ENCODE measurements at regions not wholly inside any gene's neighbourhood (a gene's known extent, or its start where the extent isn't known, plus 50 kb on each side); places are given as distances from the start of the nearest gene placed in this dataset.

- no peaks in the 10 kb centered on the region for H3K36me3 ChIP-seq (ENCODE audit: insufficient read depth, low read length)
- no peak overlapping the region for H2AFZ ChIP-seq (ENCODE audit: low read length)
- no peaks in the 10 kb centered on the region for H3K9me2 ChIP-seq (ENCODE audit: insufficient read depth, low read length)
- no peak overlapping the region for H3K27ac ChIP-seq (ENCODE audit: low read depth, low read length, poor library complexity, severe bottlenecking)
- H4K20me1 ChIP-seq (ENCODE audit: insufficient read depth, low read length): no peaks in the 10 kb centered on the region
- CTCF ChIA-PET (ENCODE audit: unreplicated experiment): no interaction called here
- no peak overlapping the region for H3K4me2 ChIP-seq (ENCODE audit: low read length)
- BruUV-seq (replicated peaks): no TSS peak
- no peaks in the 10 kb centered on the region for H3K4me1 ChIP-seq (ENCODE audit: insufficient read depth, low read length, poor library complexity, severe bottlenecking)
- POLR2A ChIA-PET: no interaction called here
- H3K9me3 ChIP-seq (ENCODE audit: low read length): no peaks in the 10 kb centered on the region
- no peaks in the 10 kb centered on the region for H3K79me2 ChIP-seq (ENCODE audit: insufficient read depth, low read depth, low read length)
- H3K4me3 ChIP-seq (ENCODE audit: low read depth, low read length, poor library complexity, severe bottlenecking): no peak overlapping the region
- TF ChIP-seq CTCF (conservative IDR thresholded peaks at IDR 0.05; ENCODE audit: low read length) (no peak), EZH2phosphoT487 (IDR thresholded peaks at IDR 0.05; ENCODE audit: borderline replicate concordance, low read depth, low read length) (no peak)
- intact Hi-C loops (cut with micrococcal nuclease; ENCODE audit: unreplicated experiment): no loop called here
- DNase-seq (ENCODE audit: low spot score): no peak
These were observed 420.3 kb upstream of the ADGRL2 start for GRCh38 chr1:81380436-81380835.

GRCh38 chr1:81379430-81379829 is 421.3 kb upstream of the ADGRL2 start:
- CTCF ChIA-PET (ENCODE audit: unreplicated experiment): no interaction called here
- Histone ChIP-seq H3K36me3 (ENCODE audit: insufficient read depth, low read length) (no peaks in the 10 kb centered on the region), H4K20me1 (ENCODE audit: insufficient read depth, low read length) (no peaks in the 10 kb centered on the region), H3K9me3 (ENCODE audit: low read length) (no peaks in the 10 kb centered on the region), H3K4me1 (ENCODE audit: insufficient read depth, low read length, poor library complexity, severe bottlenecking) (no peaks in the 10 kb centered on the region), H3K4me3 (ENCODE audit: low read depth, low read length, poor library complexity, severe bottlenecking) (no peak overlapping the region), H3K4me2 (ENCODE audit: low read length) (no peak overlapping the region), H2AFZ (ENCODE audit: low read length) (no peak overlapping the region), H3K9me2 (ENCODE audit: insufficient read depth, low read length) (no peaks in the 10 kb centered on the region), H3K27ac (ENCODE audit: low read depth, low read length, poor library complexity, severe bottlenecking) (no peak overlapping the region), H3K79me2 (ENCODE audit: insufficient read depth, low read depth, low read length) (no peaks in the 10 kb centered on the region)
- intact Hi-C loops (cut with micrococcal nuclease; ENCODE audit: unreplicated experiment): no loop called here
- POLR2A ChIA-PET: no interaction called here
- no TSS peak for BruUV-seq (replicated peaks)
- no peak for DNase-seq (ENCODE audit: low spot score)
- no peak for TF ChIP-seq EZH2phosphoT487 (IDR thresholded peaks at IDR 0.05; ENCODE audit: borderline replicate concordance, low read depth, low read length)
- no peak for TF ChIP-seq CTCF (conservative IDR thresholded peaks at IDR 0.05; ENCODE audit: low read length)

- POLR2A ChIA-PET: no interaction called here
These were observed 423.3 kb upstream of the ADGRL2 start for GRCh38 chr1:81377406-81377805.

More at GRCh38 chr1:81377406-81377805, 423.3 kb upstream of the ADGRL2 start:
- no peaks in the 10 kb centered on the region for H3K9me3 ChIP-seq (ENCODE audit: low read length)
- H3K79me2 ChIP-seq (ENCODE audit: insufficient read depth, low read depth, low read length): no peaks in the 10 kb centered on the region
- H3K27ac ChIP-seq (ENCODE audit: low read depth, low read length, poor library complexity, severe bottlenecking): no peak overlapping the region
- no peak for DNase-seq (ENCODE audit: low spot score)
- BruUV-seq (replicated peaks): no TSS peak
- no peak overlapping the region for H3K4me2 ChIP-seq (ENCODE audit: low read length)
- H3K4me3 ChIP-seq (ENCODE audit: low read depth, low read length, poor library complexity, severe bottlenecking): no peak overlapping the region
- intact Hi-C loops (cut with micrococcal nuclease; ENCODE audit: unreplicated experiment): no loop called here
- H3K36me3 ChIP-seq (ENCODE audit: insufficient read depth, low read length): no peaks in the 10 kb centered on the region
- no peaks in the 10 kb centered on the region for H3K4me1 ChIP-seq (ENCODE audit: insufficient read depth, low read length, poor library complexity, severe bottlenecking)
- H4K20me1 ChIP-seq (ENCODE audit: insufficient read depth, low read length): no peaks in the 10 kb centered on the region
- TF ChIP-seq CTCF (conservative IDR thresholded peaks at IDR 0.05; ENCODE audit: low read length) (no peak), EZH2phosphoT487 (IDR thresholded peaks at IDR 0.05; ENCODE audit: borderline replicate concordance, low read depth, low read length) (no peak)
- no peaks in the 10 kb centered on the region for H3K9me2 ChIP-seq (ENCODE audit: insufficient read depth, low read length)
- CTCF ChIA-PET (ENCODE audit: unreplicated experiment): no interaction called here
- H2AFZ ChIP-seq (ENCODE audit: low read length): no peak overlapping the region
